BLaER1 treated with 17β-estradiol and CSF1 and Interleukin-3, amounts not matched to agents 10 nM and 100 nM (cell line): ENCODE measurements at regions not wholly inside any gene's neighbourhood (a gene's known extent, or its start where the extent isn't known, plus 50 kb on each side); places are given as distances from the start of the nearest gene placed in this dataset.
"Not testable (repeated sequence)": the region's sequence is repeated elsewhere in the genome, so short reads cannot be mapped to it uniquely, and the experiment has no call there.

Experiments
- H3K27ac ChIP-seq, 11 experiments: shearing (Covaris generic); formaldehyde crosslinking; 2 replicates each; pipeline ENCODE4 v1.8.1; 2022
- H3K27me3 ChIP-seq, 11 experiments: shearing (Covaris generic); formaldehyde crosslinking; 2 replicates each; pipeline ENCODE4 v1.8.1; 2022
- H3K36me3 ChIP-seq, 11 experiments: shearing (Covaris generic); formaldehyde crosslinking; 2 replicates each; pipeline ENCODE4 v1.8.1; 2022
- H3K4me1 ChIP-seq, 10 experiments: shearing (Covaris generic); formaldehyde crosslinking; 2 replicates each; pipeline ENCODE4 v1.8.1; 2022
- H3K4me2 ChIP-seq, 11 experiments: shearing (Covaris generic); formaldehyde crosslinking; 2 replicates each; pipeline ENCODE4 v1.8.1; 2022
- H3K4me3 ChIP-seq, 10 experiments: shearing (Covaris generic); formaldehyde crosslinking; 2 replicates each; pipeline ENCODE4 v1.8.1; 2022
- H3K9ac ChIP-seq, 11 experiments: shearing (Covaris generic); formaldehyde crosslinking; 2 replicates each; pipeline ENCODE4 v1.8.1; 2022
- H3K9me3 ChIP-seq, 11 experiments: shearing (Covaris generic); formaldehyde crosslinking; replicated peaks in 1 of 11; 2 replicates each; pipeline ENCODE4 v1.8.1; 2022
- H4K20me1 ChIP-seq, 11 experiments: shearing (Covaris generic); formaldehyde crosslinking; 2 replicates each; pipeline ENCODE4 v1.8.1; 2022
- Cebpa-rat ChIP-seq, 11 experiments: shearing (Covaris generic); IDR thresholded peaks; 2 replicates each; pipeline ENCODE4 v1.8.1; 2022

GRCh38 chr18:76307293-76307690 is 187.8 kb downstream of the ZNF516 start:
- TF ChIP-seq Cebpa-rat (IDR thresholded peaks at IDR 0.05), result no peak

GRCh38 chr18:76306685-76307292 is 188.3 kb downstream of the ZNF516 start:
- Histone ChIP-seq H3K4me3 (no peak overlapping the region), H3K27me3 (no peaks in the 10 kb centered on the region), H3K9me3 (0 out of 22 replicates have a peak, but pooled peaks cover 0 to 4% (median 0%) of the 10 kb centered on the region in 11 experiments), H3K9ac (no peak overlapping the region), H3K4me2 (peak overlapping the region in 1 of 11 experiments; percentile 26; a peak in 2 of 22 replicates), H3K27ac (no peak overlapping the region), H3K4me1 (0 out of 20 replicates have a peak, but pooled peaks cover 0 to 4% (median 0%) of the 10 kb centered on the region in 10 experiments), H3K36me3 (no peaks in the 10 kb centered on the region), H4K20me1 (no peaks in the 10 kb centered on the region)
- no peak for TF ChIP-seq Cebpa-rat (IDR thresholded peaks at IDR 0.05)

More at GRCh38 chr18:76307293-76307690, 187.8 kb downstream of the ZNF516 start:
- no peaks in the 10 kb centered on the region for H4K20me1 ChIP-seq
- no peaks in the 10 kb centered on the region for H3K36me3 ChIP-seq
- H3K4me2 ChIP-seq, result peak overlapping the region in 1 of 11 experiments; percentile 26; a peak in 1 of 22 replicates
- 0 out of 20 replicates have a peak, but pooled peaks cover 0 to 4% (median 0%) of the 10 kb centered on the region in 10 experiments for H3K4me1 ChIP-seq
- no peak overlapping the region for H3K9ac ChIP-seq
- no peak overlapping the region for H3K4me3 ChIP-seq
- no peaks in the 10 kb centered on the region for H3K27me3 ChIP-seq
- 0 out of 22 replicates have a peak, but pooled peaks cover 0 to 4% (median 0%) of the 10 kb centered on the region in 11 experiments for H3K9me3 ChIP-seq
- no peak overlapping the region for H3K27ac ChIP-seq

- no peak overlapping the region for H3K4me3 ChIP-seq
- H3K4me2 ChIP-seq, result no peak overlapping the region
- no peak overlapping the region for H3K27ac ChIP-seq
- H3K4me1 ChIP-seq, result no peaks in the 10 kb centered on the region
- no peaks in the 10 kb centered on the region for H3K27me3 ChIP-seq
- no peak overlapping the region for H3K9ac ChIP-seq
- TF ChIP-seq Cebpa-rat (IDR thresholded peaks at IDR 0.05), result no peak
- H4K20me1 ChIP-seq, result no peaks in the 10 kb centered on the region
- no peaks in the 10 kb centered on the region for H3K36me3 ChIP-seq
- H3K9me3 ChIP-seq, result peaks cover 6 to 27% (median 12%) of the 10 kb centered on the region in 11 experiments; a peak in 19 of 22 replicates
Measured at GRCh38 chr18:76285866-76286265, 209.2 kb downstream of the ZNF516 start.

GRCh38 chr18:76281565-76281964 is 213.5 kb downstream of the ZNF516 start:
- Histone ChIP-seq H3K4me3 (no peak overlapping the region), H3K36me3 (no peaks in the 10 kb centered on the region), H3K4me1 (peaks cover 0 to 3% (median 0%) of the 10 kb centered on the region in 10 experiments; a peak in 6 of 20 replicates), H3K27me3 (no peaks in the 10 kb centered on the region), H3K4me2 (no peak overlapping the region), H3K9me3 (peaks cover 6 to 22% (median 12%) of the 10 kb centered on the region in 11 experiments; a peak in 19 of 22 replicates), H3K27ac (no peak overlapping the region), H4K20me1 (no peaks in the 10 kb centered on the region), H3K9ac (no peak overlapping the region)
- TF ChIP-seq Cebpa-rat (IDR thresholded peaks at IDR 0.05), result no peak

- no peak for TF ChIP-seq Cebpa-rat (IDR thresholded peaks at IDR 0.05)
- H3K4me3 ChIP-seq, result no peak overlapping the region
- no peaks in the 10 kb centered on the region for H3K36me3 ChIP-seq
- H3K4me2 ChIP-seq, result no peak overlapping the region
- H3K9me3 ChIP-seq, result peaks cover 6 to 14% (median 12%) of the 10 kb centered on the region in 11 experiments; a peak in 19 of 22 replicates
- H3K4me1 ChIP-seq, result peaks cover 0 to 12% (median 9%) of the 10 kb centered on the region in 10 experiments; a peak in 13 of 20 replicates
- no peak overlapping the region for H3K9ac ChIP-seq
- no peaks in the 10 kb centered on the region for H3K27me3 ChIP-seq
- no peak overlapping the region for H3K27ac ChIP-seq
- H4K20me1 ChIP-seq, result no peaks in the 10 kb centered on the region
Measured at GRCh38 chr18:76277801-76278200, 217.2 kb downstream of the ZNF516 start.

- peaks cover 0 to 12% (median 9%) of the 10 kb centered on the region in 10 experiments; a peak in 13 of 20 replicates for H3K4me1 ChIP-seq
- H3K36me3 ChIP-seq, result no peaks in the 10 kb centered on the region
- H4K20me1 ChIP-seq, result no peaks in the 10 kb centered on the region
- TF ChIP-seq Cebpa-rat (IDR thresholded peaks at IDR 0.05), result no peak
- no peaks in the 10 kb centered on the region for H3K9me3 ChIP-seq
- peak overlapping the region in 9 of 11 experiments; percentile 4 to 56 (median 26); a peak in 13 of 22 replicates for H3K4me2 ChIP-seq
- no peak overlapping the region for H3K4me3 ChIP-seq
- H3K27ac ChIP-seq, result no peak overlapping the region
- no peaks in the 10 kb centered on the region for H3K27me3 ChIP-seq
- H3K9ac ChIP-seq, result no peak overlapping the region
Measured at GRCh38 chr18:76275727-76276313, 219.2 kb downstream of the ZNF516 start.

GRCh38 chr18:76274468-76275289 is 220.4 kb downstream of the ZNF516 start:
- Histone ChIP-seq H3K9ac (no peak overlapping the region), H3K27me3 (no peaks in the 10 kb centered on the region), H3K4me3 (no peak overlapping the region), H3K4me2 (no peak overlapping the region), H3K36me3 (no peaks in the 10 kb centered on the region), H3K27ac (no peak overlapping the region), H4K20me1 (no peaks in the 10 kb centered on the region), H3K4me1 (peaks cover 0 to 12% (median 9%) of the 10 kb centered on the region in 10 experiments; a peak in 13 of 20 replicates), H3K9me3 (no peaks in the 10 kb centered on the region)
- no peak for TF ChIP-seq Cebpa-rat (IDR thresholded peaks at IDR 0.05)

GRCh38 chr18:76273956-76274355 is 221.1 kb downstream of the ZNF516 start:
- H3K27ac ChIP-seq, result no peak overlapping the region
- H3K27me3 ChIP-seq, result no peaks in the 10 kb centered on the region
- no peak overlapping the region for H3K4me2 ChIP-seq
- no peaks in the 10 kb centered on the region for H3K36me3 ChIP-seq
- no peak for TF ChIP-seq Cebpa-rat (IDR thresholded peaks at IDR 0.05)
- H4K20me1 ChIP-seq, result no peaks in the 10 kb centered on the region
- no peaks in the 10 kb centered on the region for H3K9me3 ChIP-seq
- no peak overlapping the region for H3K9ac ChIP-seq
- H3K4me1 ChIP-seq, result peaks cover 0 to 12% (median 9%) of the 10 kb centered on the region in 10 experiments; a peak in 13 of 20 replicates
- no peak overlapping the region for H3K4me3 ChIP-seq

GRCh38 chr18:76273036-76273545 is 222.0 kb downstream of the ZNF516 start:
- no peaks in the 10 kb centered on the region for H3K36me3 ChIP-seq
- TF ChIP-seq Cebpa-rat (IDR thresholded peaks at IDR 0.05), result 0 out of 22 replicates have a peak, but pooled peaks of 1 of the 11 experiments have one; percentile 12

GRCh38 chr18:76267423-76267822 is 227.6 kb downstream of the ZNF516 start:
- not testable (repeated sequence) for H3K4me1 ChIP-seq, H3K27me3 ChIP-seq, H4K20me1 ChIP-seq, H3K36me3 ChIP-seq, H3K9me3 ChIP-seq, H3K27ac ChIP-seq, H3K4me2 ChIP-seq, H3K9ac ChIP-seq, H3K4me3 ChIP-seq

More at GRCh38 chr18:76273036-76273545, 222.0 kb downstream of the ZNF516 start:
- no peak overlapping the region for H3K27ac ChIP-seq
- no peak overlapping the region for H3K9ac ChIP-seq
- H3K4me3 ChIP-seq, result no peak overlapping the region
- H3K27me3 ChIP-seq, result no peaks in the 10 kb centered on the region
- no peak overlapping the region for H3K4me2 ChIP-seq
- H4K20me1 ChIP-seq, result no peaks in the 10 kb centered on the region
- no peaks in the 10 kb centered on the region for H3K9me3 ChIP-seq
- H3K4me1 ChIP-seq, result peaks cover 0 to 12% (median 9%) of the 10 kb centered on the region in 10 experiments; a peak in 13 of 20 replicates
